Prostate gland (tissue), 2 donors: ENCODE measurements at regions not wholly inside any gene's neighbourhood (a gene's known extent, or its start where the extent isn't known, plus 50 kb on each side); places are given as distances from the start of the nearest gene placed in this dataset.

ENCODE experiments used
- POLR2A ChIP-seq: fragments of 450-650 bp; IDR thresholded peaks from one replicate; pipeline ENCODE4 v1.6.1; 2016; ENCODE audit warnings: antibody characterized with exemption, mild to moderate bottlenecking
- TF ChIP-seq, protein P1 (sequence below), 4 experiments: fragments of 200-600 bp in 2 of 4; fragments of 450-650 bp in 2 of 4; sonication (generic) in 2 of 4; IDR thresholded peaks; 1 replicate in 3 of 4; 2 replicates in 1 of 4; pipeline ENCODE4 v1.5.1; 2016 to 2019; ENCODE audit warnings: antibody characterized with exemption in 4 of 4, mild to moderate bottlenecking in 2 of 4, moderate library complexity in 2 of 4

DNA sequence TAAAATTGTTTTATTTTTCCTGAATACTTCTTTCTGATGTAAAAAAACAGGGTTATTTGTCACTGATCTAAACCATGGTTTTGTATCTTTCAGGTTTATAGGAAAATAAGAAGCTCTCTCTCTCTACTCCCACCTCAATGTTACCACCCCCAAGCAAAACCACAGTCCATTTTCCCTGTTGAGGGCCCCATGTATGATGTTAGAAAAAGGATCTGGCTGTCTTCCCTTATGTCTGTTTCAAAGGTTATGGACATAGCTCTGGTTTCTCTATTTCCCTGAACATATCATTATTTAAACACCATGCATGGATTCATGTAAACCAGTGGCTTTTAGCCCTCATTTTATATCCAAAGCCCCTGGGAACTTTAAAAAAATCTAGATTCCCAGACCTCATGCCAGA, 649.0 kb upstream of the TBX3 start:
- TF ChIP-seq, protein P1, sequence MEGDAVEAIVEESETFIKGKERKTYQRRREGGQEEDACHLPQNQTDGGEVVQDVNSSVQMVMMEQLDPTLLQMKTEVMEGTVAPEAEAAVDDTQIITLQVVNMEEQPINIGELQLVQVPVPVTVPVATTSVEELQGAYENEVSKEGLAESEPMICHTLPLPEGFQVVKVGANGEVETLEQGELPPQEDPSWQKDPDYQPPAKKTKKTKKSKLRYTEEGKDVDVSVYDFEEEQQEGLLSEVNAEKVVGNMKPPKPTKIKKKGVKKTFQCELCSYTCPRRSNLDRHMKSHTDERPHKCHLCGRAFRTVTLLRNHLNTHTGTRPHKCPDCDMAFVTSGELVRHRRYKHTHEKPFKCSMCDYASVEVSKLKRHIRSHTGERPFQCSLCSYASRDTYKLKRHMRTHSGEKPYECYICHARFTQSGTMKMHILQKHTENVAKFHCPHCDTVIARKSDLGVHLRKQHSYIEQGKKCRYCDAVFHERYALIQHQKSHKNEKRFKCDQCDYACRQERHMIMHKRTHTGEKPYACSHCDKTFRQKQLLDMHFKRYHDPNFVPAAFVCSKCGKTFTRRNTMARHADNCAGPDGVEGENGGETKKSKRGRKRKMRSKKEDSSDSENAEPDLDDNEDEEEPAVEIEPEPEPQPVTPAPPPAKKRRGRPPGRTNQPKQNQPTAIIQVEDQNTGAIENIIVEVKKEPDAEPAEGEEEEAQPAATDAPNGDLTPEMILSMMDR (IDR thresholded peaks at IDR 0.05) = no peak
- TF ChIP-seq POLR2A = no peak
